ENCODE measurements at regions not wholly inside any gene's neighbourhood (a gene's known extent, or its start where the extent isn't known, plus 50 kb on each side); places are given as distances from the start of the nearest gene placed in this dataset.
"Not testable (repeated sequence)": the region's sequence is repeated elsewhere in the genome, so short reads cannot be mapped to it uniquely, and the experiment has no call there.

DNA sequence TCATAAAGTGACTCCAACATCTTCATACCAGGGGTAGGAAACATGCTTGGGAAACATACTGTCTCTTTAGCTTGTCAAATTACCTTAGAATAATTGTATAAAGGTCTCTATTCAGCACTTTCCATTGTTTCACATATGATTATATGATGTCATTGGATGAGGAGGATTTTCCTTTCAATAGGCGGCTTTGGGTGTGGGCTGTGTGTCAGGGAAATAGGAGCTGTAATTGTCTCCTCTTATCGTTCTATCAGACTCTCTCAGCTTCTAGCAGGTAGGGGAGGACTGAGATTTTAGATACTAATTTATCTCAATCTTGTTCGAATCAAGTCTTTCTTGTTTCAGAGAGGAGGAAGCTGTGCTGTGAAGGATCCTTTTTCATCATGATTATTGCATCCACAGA lies 179.4 kb upstream of the OLIG3 start:
- no peaks in the 10 kb centered on the region for H3K27me3 ChIP-seq (ENCODE audit: insufficient read depth, low read length)
- no peaks in the 10 kb centered on the region for H3K36me3 ChIP-seq (ENCODE audit: insufficient read depth, low read length)
- no peak overlapping the region for H3K4me3 ChIP-seq (ENCODE audit: low read length)
- H3K9me3 ChIP-seq (ENCODE audit: low read length): no peaks in the 10 kb centered on the region
- no peak overlapping the region for H2AFZ ChIP-seq (ENCODE audit: low read depth, low read length)
- H3K4me1 ChIP-seq (ENCODE audit: insufficient read depth, low read length): no peaks in the 10 kb centered on the region

GRCh38 chr6:137676888-137677287 lies 182.7 kb upstream of the OLIG3 start:
- Histone ChIP-seq H3K36me3 (ENCODE audit: insufficient read depth, low read length) (no peaks in the 10 kb centered on the region), H3K27me3 (ENCODE audit: insufficient read depth, low read length) (no peaks in the 10 kb centered on the region), H3K4me1 (ENCODE audit: insufficient read depth, low read length) (no peaks in the 10 kb centered on the region), H2AFZ (ENCODE audit: low read depth, low read length) (no peak overlapping the region), H3K9me3 (ENCODE audit: low read length) (no peaks in the 10 kb centered on the region), H3K4me3 (ENCODE audit: low read length) (no peak overlapping the region)

- Histone ChIP-seq H2AFZ (ENCODE audit: low read depth, low read length) (no peak overlapping the region), H3K9me3 (ENCODE audit: low read length) (no peaks in the 10 kb centered on the region), H3K4me1 (ENCODE audit: insufficient read depth, low read length) (no peaks in the 10 kb centered on the region), H3K4me3 (ENCODE audit: low read length) (no peak overlapping the region), H3K36me3 (ENCODE audit: insufficient read depth, low read length) (no peaks in the 10 kb centered on the region), H3K27me3 (ENCODE audit: insufficient read depth, low read length) (no peaks in the 10 kb centered on the region)
These were observed 183.5 kb upstream of the OLIG3 start for GRCh38 chr6:137677709-137678108.

- Histone ChIP-seq H3K36me3 (ENCODE audit: insufficient read depth, low read length) (no peaks in the 10 kb centered on the region), H3K4me1 (ENCODE audit: insufficient read depth, low read length) (no peaks in the 10 kb centered on the region), H3K4me3 (ENCODE audit: low read length) (no peak overlapping the region), H2AFZ (ENCODE audit: low read depth, low read length) (no peak overlapping the region), H3K9me3 (ENCODE audit: low read length) (no peaks in the 10 kb centered on the region), H3K27me3 (ENCODE audit: insufficient read depth, low read length) (no peaks in the 10 kb centered on the region)
These were observed 184.3 kb upstream of the OLIG3 start for GRCh38 chr6:137678451-137678850.

- Histone ChIP-seq H2AFZ (ENCODE audit: low read depth, low read length) (no peak overlapping the region), H3K4me3 (ENCODE audit: low read length) (no peak overlapping the region)
These were observed 186.2 kb upstream of the TNFAIP3 start for GRCh38 chr6:137680705-137681346.

DNA sequence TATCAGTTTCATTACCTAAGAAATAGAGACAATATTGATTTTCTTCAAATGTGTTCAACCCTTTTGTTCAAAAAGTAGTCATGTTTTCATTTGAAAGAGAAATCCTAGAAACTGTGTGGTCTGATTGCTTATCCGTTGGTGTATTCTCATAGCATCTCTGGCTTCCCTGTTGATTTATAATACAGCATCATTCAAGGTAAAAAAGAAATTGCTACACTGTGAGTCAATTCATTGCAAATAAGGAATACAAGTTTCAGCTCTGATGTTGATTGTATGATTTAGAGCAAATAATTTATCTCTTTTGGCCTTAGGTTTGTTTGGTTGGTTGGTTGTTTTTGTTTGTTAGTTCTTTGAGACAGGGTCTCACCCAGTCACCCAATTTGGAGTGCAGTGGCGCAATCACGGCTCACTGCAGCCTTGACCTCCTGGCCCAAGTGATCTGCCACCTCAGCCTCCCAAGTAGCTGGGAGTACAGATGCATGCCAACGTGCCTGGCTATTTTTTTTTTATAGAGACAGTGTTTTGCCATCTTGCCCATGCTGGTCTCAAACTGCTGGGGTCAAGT lies 185.5 kb upstream of the TNFAIP3 start:
- Histone ChIP-seq H3K36me3 (ENCODE audit: insufficient read depth, low read length) (no peaks in the 10 kb centered on the region), H3K9me3 (ENCODE audit: low read length) (no peaks in the 10 kb centered on the region), H3K4me1 (ENCODE audit: insufficient read depth, low read length) (no peaks in the 10 kb centered on the region), H2AFZ (ENCODE audit: low read depth, low read length) (no peak overlapping the region), H3K27me3 (ENCODE audit: insufficient read depth, low read length) (no peaks in the 10 kb centered on the region), H3K4me3 (ENCODE audit: low read length) (no peak overlapping the region)

More at GRCh38 chr6:137680705-137681346, 186.2 kb upstream of the TNFAIP3 start:
- H3K36me3 ChIP-seq (ENCODE audit: insufficient read depth, low read length): no peaks in the 10 kb centered on the region
- no peaks in the 10 kb centered on the region for H3K9me3 ChIP-seq (ENCODE audit: low read length)
- H3K4me1 ChIP-seq (ENCODE audit: insufficient read depth, low read length): no peaks in the 10 kb centered on the region
- H3K27me3 ChIP-seq (ENCODE audit: insufficient read depth, low read length): no peaks in the 10 kb centered on the region

GRCh38 chr6:137682658-137683057 lies 184.4 kb upstream of the TNFAIP3 start:
- not testable (repeated sequence) for H3K27me3 ChIP-seq (ENCODE audit: insufficient read depth, low read length); H3K9me3 ChIP-seq (ENCODE audit: low read length); H3K4me1 ChIP-seq (ENCODE audit: insufficient read depth, low read length)

GRCh38 chr6:137683916-137684315 lies 183.1 kb upstream of the TNFAIP3 start:
- no peaks in the 10 kb centered on the region for H3K27me3 ChIP-seq (ENCODE audit: insufficient read depth, low read length)
- no peak overlapping the region for H3K4me3 ChIP-seq (ENCODE audit: low read length)
- no peaks in the 10 kb centered on the region for H3K36me3 ChIP-seq (ENCODE audit: insufficient read depth, low read length)
- no peaks in the 10 kb centered on the region for H3K4me1 ChIP-seq (ENCODE audit: insufficient read depth, low read length)
- H2AFZ ChIP-seq (ENCODE audit: low read depth, low read length): no peak overlapping the region
- H3K9me3 ChIP-seq (ENCODE audit: low read length): no peaks in the 10 kb centered on the region

More at GRCh38 chr6:137682658-137683057, 184.4 kb upstream of the TNFAIP3 start:
- H2AFZ ChIP-seq (ENCODE audit: low read depth, low read length); H3K4me3 ChIP-seq (ENCODE audit: low read length); H3K36me3 ChIP-seq (ENCODE audit: insufficient read depth, low read length): not testable (repeated sequence)

DNA sequence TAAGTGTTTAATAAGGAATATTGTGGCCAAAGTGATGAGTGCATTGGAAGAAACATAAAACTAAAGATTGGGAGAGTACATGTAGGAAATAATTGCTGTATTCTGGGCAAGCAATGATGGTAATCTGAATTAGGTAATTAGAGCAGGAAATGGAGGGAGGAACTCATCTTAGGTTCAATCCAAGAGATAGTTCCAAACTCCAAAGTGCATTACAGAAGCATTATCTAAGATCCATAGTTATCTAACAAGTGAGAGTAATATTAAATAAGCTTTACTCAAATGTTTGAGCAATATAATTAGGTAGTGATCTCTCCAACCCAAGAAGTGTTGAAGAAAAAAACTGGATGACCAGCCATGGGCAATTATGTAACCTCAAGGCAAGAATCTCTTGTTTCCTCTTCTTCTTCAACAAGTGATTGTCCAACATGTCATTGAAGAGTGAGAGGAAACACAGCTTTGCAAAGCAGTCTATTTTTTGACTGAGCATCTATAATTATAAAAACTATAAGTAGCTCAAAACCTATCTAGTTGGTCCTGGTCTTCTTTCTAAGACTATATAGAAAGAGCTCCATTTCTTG lies 181.2 kb upstream of the TNFAIP3 start:
- H3K36me3 ChIP-seq (ENCODE audit: insufficient read depth, low read length): no peaks in the 10 kb centered on the region
- no peaks in the 10 kb centered on the region for H3K4me1 ChIP-seq (ENCODE audit: insufficient read depth, low read length)
- H3K4me3 ChIP-seq (ENCODE audit: low read length): no peak overlapping the region
- no peak overlapping the region for H2AFZ ChIP-seq (ENCODE audit: low read depth, low read length)
- H3K9me3 ChIP-seq (ENCODE audit: low read length): no peaks in the 10 kb centered on the region
- no peaks in the 10 kb centered on the region for H3K27me3 ChIP-seq (ENCODE audit: insufficient read depth, low read length)

- Histone ChIP-seq H3K4me3 (ENCODE audit: low read length) (no peak overlapping the region), H2AFZ (ENCODE audit: low read depth, low read length) (no peak overlapping the region), H3K4me1 (ENCODE audit: insufficient read depth, low read length) (no peaks in the 10 kb centered on the region), H3K36me3 (ENCODE audit: insufficient read depth, low read length) (no peaks in the 10 kb centered on the region), H3K27me3 (ENCODE audit: insufficient read depth, low read length) (no peaks in the 10 kb centered on the region), H3K9me3 (ENCODE audit: low read length) (no peaks in the 10 kb centered on the region)
These were observed 179.2 kb upstream of the TNFAIP3 start for GRCh38 chr6:137687818-137688217.

GRCh38 chr6:137688230-137688971 lies 178.7 kb upstream of the TNFAIP3 start:
- Histone ChIP-seq H3K36me3 (ENCODE audit: insufficient read depth, low read length) (no peaks in the 10 kb centered on the region), H3K4me3 (ENCODE audit: low read length) (no peak overlapping the region), H3K9me3 (ENCODE audit: low read length) (no peaks in the 10 kb centered on the region), H3K4me1 (ENCODE audit: insufficient read depth, low read length) (no peaks in the 10 kb centered on the region), H2AFZ (ENCODE audit: low read depth, low read length) (no peak overlapping the region), H3K27me3 (ENCODE audit: insufficient read depth, low read length) (no peaks in the 10 kb centered on the region)

- no peaks in the 10 kb centered on the region for H3K27me3 ChIP-seq (ENCODE audit: insufficient read depth, low read length)
- no peaks in the 10 kb centered on the region for H3K4me1 ChIP-seq (ENCODE audit: insufficient read depth, low read length)
- no peak overlapping the region for H2AFZ ChIP-seq (ENCODE audit: low read depth, low read length)
- no peaks in the 10 kb centered on the region for H3K36me3 ChIP-seq (ENCODE audit: insufficient read depth, low read length)
- H3K9me3 ChIP-seq (ENCODE audit: low read length): no peaks in the 10 kb centered on the region
- H3K4me3 ChIP-seq (ENCODE audit: low read length): no peak overlapping the region
These were observed 177.7 kb upstream of the TNFAIP3 start for GRCh38 chr6:137689377-137689776.

DNA sequence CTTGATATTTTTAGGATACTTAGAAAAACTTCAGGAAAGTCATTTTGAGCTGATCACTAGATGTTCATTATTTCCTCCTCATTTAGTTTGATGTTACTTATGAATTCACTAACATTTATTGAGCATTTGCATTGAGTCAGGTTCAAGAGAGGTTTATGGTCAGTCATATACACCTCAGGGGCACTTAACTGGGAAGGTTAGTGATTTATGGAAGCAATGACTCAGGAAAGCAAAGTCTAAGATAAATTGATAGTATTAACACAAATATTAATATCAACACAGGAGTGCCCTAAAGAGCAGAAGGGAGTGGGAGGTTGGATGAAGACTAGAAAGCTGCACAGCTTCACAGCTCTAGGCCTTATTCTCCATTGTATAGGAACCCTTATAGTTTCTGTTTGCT lies 177.0 kb upstream of the TNFAIP3 start:
- Histone ChIP-seq H3K36me3 (ENCODE audit: insufficient read depth, low read length) (no peaks in the 10 kb centered on the region), H2AFZ (ENCODE audit: low read depth, low read length) (no peak overlapping the region), H3K27me3 (ENCODE audit: insufficient read depth, low read length) (no peaks in the 10 kb centered on the region), H3K4me1 (ENCODE audit: insufficient read depth, low read length) (no peaks in the 10 kb centered on the region), H3K4me3 (ENCODE audit: low read length) (no peak overlapping the region), H3K9me3 (ENCODE audit: low read length) (no peaks in the 10 kb centered on the region)

All from neuron (in vitro differentiated cells).